ENCODE measurements at regions not wholly inside any gene's neighbourhood (a gene's known extent, or its start where the extent isn't known, plus 50 kb on each side); places are given as distances from the start of the nearest gene placed in this dataset.

DNA sequence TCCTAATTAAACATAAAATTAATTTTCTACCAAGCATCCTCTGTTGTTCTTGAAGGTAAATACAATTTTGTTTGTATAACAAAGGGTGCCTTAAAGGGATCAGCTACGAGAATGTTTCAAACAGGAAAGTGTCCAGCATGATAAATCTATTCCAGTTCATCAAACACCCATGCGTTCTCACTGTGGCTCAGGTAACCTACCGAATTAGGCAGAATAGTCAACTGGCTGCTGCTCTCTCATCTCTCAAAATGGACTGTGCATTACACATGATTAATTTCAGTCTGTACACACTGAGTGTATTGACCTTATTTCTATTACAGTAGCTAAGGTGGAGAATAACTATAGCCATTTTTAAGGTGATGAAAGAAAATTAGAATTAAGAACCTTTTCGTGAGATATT, 127.5 kb upstream of the RMST start:
- no peak for DNase-seq (ENCODE audit: low read depth)

DNA sequence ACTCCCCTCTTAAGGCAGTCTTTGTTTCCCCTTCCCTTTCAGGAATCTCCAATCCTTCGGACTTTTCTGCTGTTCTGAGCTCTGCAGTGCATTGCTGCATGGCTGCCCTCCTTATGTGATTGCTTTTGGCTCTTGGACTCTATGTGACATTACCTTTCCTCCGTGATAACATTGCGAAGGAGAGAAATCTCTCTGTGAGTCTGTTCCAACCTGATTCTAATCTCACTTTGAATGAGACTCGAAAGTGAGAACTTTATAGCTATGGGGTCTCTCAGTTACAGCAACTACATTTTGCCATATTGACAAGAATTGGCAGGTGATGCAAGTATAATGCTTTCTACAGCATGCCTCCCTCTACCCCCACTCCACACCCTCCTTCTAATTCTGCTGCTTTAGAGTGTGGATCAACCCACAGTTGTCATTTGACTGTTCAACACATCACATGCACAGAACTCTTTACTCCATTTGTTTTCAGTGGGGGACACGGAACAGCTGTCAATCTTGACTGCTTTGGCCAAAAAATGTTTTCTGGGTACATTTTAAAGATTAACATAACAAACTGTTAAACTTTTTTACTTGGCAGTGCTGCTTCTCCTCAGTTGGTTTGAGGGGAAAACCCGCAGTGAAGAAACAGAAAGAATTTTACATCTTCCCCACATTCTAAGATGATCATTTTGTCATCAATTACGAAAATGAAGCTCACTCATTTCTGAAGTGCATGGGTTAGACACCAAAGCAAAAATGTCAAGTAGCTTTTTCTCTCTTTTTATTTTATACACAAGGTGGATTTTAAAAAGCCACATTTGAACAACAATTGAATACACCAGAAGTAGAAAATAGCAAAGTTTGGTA, 125.5 kb upstream of the RMST start:
- DNase-seq (ENCODE audit: low read depth), result no peak

DNA sequence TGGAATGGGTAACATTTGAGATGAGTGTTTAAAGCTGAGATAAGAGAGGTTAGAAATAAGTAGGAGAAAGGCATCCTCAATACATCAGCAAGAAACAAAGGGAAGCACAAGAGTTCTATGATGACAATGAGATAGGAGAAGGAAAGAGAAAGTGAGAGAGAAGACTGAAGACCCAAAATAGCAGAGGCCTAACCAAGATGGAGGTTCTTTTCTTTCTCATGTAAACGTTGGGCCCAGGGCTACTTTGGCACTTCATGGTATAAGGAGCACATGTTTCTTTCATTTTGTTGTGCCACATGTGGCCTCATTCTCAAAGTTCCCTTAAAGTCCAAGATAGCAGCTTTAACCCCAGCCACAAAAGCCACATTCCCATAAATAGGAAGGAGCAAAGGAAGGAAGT, 120.5 kb upstream of the RMST start:
- no peak for DNase-seq (ENCODE audit: low read depth)

DNA sequence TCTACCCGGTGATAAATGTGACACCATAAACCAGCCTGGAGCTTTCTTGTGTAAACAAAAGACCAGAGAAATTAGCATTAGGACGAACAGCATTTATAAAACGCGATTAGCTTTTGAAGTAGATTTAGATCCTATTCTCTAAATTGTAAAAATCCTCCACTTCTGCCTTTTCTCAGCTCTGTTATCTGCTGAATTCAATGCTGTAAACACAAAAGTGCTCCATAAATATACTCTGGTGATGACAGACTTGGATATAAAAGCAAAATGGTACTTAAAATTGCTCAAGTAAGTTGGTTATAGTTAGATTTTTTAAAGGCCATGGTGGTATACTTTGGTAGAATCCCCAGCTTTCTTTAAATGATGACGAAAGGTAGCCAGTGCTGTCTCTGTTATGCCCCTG, 114.6 kb upstream of the RMST start:
- no peak for DNase-seq (ENCODE audit: low read depth)

DNA sequence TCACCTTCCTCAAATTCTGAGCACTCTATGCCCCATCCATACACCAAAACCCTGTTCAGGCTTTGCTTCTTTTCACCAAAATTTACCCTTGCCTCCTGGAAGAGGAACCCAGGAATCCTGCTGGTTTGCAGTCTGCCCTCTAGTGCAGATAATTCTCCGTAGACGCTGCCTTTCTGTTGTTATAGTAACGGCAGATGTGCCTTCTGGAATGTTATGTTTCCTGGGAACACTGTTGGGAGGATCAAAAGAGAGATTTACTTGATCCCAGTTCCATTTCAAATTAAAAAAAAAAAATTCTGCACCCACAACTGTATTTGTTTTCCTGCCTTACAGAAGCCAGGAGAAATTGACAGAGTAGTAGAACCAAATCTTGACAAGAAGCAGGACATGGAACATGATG, 104.2 kb upstream of the RMST start:
- no peak for DNase-seq (ENCODE audit: low read depth)

DNA sequence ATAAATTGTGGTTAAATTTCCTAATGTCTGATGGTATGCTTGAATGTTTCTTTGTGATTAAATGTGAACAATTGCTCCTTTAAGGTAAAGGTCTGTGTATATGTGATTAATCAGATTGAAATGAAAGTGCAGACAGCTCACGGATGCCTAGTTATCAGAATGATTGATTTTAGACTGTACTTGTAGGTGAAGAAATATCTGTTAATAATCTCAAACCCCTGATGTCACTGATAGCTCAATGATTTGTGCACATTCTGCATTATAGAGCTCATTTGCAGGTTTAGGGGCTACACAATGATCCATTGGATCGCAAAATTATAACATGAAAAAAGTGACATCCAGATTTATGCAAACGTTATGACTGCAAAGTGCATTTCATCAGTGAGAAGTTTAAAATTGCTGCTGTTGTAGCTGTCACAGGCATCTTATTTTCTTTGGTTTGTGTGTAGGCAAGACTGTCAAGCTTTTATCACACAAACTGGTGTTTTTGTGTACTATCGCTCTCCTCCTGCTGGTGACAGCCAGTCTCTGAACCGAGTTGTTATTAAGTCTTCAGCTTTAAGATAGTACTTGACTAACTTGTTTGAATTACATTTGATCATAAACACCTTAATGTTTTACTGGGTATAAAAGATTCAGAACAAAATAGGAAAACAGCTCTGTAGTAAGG, 103.4 kb upstream of the RMST start:
- DNase-seq (ENCODE audit: low read depth), result no peak

DNA sequence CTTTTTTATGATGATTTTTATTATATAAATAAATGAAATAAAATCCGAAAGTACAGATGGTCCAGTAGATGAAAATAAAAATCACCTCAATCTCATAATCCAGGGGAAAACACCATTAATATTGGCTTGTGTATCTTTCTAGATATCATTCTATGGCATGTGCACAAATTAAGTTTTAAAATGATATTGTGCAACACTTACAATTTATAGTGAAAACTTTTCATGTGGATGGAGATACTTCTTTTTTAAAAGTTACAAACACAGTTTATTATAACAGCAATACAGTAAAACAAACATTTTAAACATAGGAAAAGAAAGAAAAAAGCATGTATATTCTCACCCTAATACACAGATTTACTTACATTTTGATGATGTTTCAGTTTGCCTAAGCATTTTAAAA, 98.9 kb upstream of the RMST start:
- no peak for DNase-seq (ENCODE audit: low read depth)

DNA sequence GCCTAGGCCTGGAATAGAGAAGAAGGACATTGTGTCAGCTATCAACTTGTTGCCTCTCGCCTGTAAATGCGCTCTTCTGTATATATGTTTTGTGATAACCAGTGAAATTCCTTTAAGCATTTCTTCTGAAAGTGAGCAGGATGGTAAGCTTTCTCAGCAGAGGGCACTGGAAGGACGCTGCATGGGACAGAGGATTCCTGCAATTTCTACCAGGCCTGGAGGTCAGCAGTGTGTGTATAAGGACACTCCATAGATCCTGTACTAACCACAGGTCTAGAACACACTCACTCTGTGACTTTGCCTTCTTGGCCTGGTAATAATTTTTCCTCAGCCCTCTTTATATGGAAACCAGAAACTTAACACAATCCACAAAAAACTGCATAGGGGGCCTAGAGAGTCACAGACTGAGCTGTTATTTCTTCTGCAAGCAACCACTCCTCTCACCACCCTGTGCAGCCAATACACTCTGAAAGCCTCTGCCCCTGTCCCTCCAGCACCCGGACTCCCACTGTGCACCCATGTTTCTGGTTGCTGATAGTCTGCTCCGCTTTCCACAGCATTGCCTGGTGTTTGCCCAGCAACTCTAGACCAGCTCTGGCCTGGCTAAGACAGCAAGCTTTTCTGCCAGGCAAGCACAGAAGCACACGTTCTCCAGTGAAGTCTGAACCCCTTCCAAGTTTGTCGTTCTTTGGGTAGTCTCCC, 94.0 kb upstream of the RMST start:
- no peak for DNase-seq (ENCODE audit: low read depth)

DNA sequence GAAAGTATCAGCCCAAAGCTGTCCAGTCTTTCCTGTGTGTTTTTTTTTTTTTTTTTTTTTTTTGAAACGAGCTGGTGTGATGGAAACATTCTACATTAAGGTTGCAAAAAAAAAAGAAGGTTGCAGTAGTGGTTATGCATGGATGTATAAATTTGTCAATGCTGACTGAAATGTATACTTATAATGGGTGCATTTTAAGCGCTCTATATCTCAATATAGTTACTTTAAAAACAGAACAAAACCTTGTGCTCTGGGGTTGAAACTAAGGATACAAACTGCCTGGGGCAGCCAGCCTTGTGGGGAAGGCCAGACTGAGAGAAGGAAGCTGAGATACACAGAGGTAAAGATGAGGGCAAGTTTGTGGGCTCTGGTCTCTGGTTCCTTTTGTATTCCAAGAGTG, 87.3 kb upstream of the RMST start:
- DNase-seq (ENCODE audit: low read depth), result no peak

DNA sequence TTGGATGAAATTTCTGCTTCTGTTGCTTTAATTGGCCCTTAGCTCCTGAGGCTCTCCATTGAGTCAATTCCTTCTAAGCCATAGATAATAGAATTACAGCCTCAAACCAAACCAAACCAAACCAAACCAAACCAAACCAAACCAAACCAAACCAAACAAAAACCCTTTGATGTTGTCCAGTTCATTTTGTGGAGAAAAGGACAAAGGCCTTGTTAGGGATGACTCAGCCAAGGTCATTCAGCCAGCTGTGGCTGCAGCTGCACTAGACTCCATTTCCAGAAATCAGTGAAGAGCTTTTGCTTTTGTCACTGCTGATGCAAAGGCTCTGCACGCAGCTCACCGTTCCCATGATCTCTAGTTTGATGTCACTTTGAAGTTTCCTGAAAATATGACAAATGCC, 82.2 kb upstream of the RMST start:
- DNase-seq (ENCODE audit: low read depth), result no peak

DNA sequence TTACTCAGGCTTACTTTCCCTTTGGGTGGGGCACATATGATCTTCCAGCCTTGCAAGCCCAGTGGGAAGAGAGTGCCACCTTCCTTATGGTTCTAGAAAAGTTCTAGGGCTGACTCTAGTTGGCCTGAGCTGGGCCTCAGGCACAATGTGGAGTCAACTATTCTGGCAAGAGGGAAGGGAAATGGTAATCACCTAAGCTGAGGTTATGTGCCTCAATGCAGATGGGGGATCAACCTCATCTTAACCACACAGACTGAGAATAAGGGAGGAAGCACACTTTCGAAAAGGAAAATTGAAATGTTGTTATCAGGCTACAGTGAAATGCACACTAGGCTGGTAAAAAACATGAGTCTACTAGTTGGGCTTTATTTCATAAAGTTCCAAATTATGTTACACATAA, 77.5 kb upstream of the RMST start:
- DNase-seq (ENCODE audit: low read depth), result no peak

DNA sequence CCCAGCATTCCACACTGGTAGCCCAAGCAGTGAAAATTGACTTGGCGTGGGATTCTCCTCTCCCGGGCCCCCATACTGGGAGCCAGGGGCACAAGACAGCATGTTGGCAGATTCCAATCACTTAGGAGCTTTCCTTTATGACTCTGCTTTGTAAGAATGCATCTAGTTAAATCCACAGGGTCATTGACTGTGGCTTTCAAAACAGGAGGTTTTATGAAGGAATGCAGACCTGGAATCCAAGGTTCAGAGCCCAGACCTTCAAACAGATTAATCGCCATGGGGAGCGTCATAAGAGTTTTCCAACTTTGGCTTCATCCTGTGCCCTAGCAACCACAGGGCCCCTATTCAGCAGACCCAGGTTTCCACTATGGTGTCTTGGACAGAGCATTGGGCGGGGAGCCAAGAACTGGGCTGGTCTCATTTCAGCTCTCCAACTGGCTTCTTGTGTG, 76.4 kb upstream of the RMST start:
- DNase-seq (ENCODE audit: low read depth), result no peak

DNA sequence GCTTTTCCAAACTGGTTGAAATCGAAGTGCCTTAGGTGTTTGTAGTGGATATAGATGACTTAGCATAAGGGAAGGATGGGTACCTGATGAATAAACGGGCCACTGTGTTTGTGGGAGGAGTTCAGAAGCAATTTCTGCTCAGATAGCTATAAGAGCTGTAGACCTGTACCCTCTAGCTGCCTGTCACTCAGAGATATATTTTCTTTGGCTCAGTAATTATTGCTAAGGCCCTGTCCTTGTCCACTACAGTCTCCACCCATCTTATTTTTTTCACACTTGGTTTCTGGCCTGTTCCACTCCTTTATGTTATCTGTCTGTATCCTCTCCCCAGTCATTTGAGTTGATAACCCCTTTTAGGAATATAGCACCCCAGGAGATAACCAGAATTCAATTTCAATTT, 74.8 kb upstream of the RMST start:
- DNase-seq (ENCODE audit: low read depth), result no peak

DNA sequence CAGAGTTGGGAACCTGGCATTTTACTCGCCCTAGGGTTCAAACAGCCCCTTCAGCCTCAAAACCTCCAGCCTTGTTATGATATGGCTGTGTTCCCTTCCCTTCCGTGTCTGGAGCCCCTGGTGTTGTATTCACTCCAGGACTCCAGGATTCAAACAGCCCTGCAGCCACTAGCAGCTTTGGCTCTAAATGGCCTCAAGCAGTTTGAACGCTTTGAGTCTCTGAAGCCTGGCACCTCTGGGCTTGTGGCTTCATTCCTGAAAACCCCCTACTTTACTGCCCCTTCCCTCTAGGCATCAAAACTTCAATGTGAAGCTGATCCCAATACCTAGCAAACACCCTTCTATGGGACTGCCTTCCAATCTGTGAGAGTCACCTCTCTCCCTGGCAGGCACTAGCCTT, 67.9 kb upstream of the RMST start:
- no peak for DNase-seq (ENCODE audit: low read depth)

DNA sequence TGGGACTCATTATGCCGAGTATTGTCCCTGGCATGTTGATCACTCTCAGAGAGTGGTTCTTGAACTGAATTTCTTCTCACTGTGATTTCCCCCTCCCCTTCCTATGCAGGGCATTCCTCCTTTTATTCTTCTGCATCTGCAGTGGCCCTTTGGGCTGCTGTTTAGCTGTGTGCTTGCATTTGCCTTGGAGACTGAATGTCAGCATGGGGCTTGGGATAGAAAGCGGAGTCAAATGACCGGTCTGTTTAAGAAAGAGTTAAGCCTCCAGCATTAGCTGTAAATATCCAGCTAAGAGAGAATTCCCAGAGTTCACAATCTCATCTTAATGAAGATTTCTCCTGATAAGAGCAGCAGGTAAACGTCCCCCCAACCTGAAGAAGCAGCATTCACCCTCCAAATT, 65.6 kb upstream of the RMST start:
- DNase-seq (ENCODE audit: low read depth), result no peak

DNA sequence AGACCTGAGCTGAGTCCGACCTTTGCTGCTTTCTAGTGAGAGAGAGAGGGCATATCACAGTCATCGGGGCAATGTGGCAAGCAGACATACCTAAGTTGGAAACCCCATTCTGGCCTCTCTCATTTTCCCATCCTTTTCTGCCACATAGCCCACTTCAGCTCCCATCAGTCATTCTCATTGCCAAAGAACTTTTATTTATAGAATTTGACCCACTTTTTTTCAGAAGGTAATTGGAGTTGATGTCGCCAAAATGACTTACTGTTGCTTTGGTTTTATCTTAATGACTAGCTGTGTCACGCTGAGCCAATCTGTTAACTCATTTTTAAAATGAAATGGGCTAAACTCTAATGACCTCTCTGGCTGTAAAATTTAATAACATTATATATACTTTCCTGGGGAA, 63.9 kb upstream of the RMST start:
- no peak for DNase-seq (ENCODE audit: low read depth)

DNA sequence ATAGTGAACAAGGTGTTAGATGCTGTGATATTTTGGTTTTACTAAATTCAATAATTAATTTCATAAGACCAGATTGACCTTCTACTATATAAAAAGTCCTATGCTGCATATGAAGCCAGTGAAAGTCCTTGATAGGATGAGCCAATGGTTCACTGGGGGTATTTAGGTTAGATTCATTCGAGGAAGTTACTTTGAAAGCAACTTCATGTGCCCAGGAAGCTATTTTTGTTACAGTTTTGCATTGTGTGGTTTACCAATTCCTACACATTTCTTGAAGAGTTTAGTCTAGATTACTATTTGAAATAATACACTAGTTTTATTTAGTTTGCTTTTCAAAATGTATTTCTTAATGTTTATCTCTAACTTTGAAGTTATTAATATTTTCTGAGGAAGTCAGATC, 58.5 kb upstream of the RMST start:
- DNase-seq (ENCODE audit: low read depth), result no peak

DNA sequence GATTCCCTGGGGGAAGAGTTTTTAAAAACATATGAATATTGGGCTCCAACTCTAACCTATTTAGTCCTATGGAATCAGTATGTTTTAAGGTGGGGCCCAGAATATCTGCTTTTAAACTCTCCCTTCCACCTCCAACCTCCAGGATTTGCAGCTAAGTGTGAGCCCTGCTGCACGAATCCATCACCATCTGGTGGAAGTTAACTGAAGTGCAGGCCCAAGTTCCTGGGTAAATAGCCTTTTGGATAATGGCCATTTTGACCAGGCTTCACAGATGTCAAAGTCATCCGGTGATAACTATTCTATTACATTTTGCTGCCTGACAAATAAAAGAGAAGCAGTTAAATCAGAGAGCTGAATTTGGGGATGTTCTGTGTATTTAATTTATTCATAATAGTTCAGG, 58.1 kb upstream of the RMST start:
- no peak for DNase-seq (ENCODE audit: low read depth)

DNA sequence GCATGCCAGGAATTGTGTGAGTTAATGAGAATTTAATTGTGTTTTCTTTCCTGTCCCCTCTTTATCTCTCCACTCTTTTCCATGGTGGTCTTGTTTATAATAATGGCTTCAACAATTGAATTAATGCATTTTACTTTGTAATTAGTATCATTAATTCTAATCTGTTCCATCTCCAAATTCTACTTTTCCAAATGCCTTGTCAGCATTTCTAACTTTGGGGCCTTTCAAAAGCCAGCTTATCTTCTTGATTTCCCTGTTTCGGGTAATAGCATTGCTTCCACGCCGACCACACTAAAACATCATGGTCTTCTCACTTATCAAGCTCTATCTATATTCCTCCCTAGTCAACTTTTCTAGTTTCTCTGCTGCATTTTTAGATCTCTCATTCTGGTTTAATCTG, 54.2 kb upstream of the RMST start:
- DNase-seq (ENCODE audit: low read depth), result no peak

DNA sequence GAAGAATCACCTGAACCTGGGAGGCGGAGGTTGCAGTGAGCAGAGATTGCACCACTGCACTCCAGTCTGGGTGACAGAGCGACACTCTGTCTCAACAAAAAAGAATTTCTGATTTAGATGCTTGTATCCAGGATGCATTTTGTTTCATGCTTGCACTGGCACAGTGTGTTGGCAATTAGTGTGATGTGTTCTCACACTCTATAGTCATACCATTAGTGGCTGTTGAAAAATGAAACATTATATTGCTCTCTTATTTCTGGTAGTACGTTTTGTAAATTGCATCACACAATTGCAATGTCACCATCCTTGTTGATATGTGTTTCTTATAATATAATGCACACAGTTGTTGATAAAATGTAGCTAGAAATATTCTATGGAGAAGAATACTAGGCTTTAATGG, 51.3 kb upstream of the RMST start:
- no peak for DNase-seq (ENCODE audit: low read depth)

All from HS-27A (cell line).